ENCODE measurements at regions not wholly inside any gene's neighbourhood (a gene's known extent, or its start where the extent isn't known, plus 50 kb on each side); places are given as distances from the start of the nearest gene placed in this dataset.

DNA sequence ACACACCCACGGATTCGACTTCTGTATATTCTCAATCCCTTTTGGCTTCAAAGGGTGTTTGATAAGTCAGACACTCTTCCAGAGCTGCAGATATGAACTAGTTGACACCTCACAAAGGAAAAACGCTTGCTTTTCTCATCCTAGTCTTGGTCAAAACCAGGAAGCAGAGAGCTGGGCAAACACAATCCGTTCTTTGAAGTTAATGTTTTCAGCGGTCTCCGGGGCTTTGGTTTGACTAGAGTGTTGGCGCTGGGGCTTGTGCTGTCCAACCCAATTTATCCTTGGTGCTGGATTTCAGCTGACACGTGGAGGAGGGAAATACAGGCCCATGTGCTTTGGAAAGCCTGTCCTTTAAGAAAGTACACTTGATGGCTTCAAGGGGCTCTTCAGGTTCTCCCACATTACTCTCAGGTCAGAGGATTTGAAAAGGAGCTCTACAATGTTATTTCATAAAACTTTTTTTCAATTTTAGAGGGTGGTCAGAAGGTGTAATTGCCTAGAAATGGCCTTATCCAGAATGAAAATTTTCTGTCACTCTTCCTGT, 985.8 kb downstream of the VRK1 start:
- Histone ChIP-seq H3K9me3 (no peaks in the 10 kb centered on the region), H3K4me3 (no peak overlapping the region), H3K4me1 (no peaks in the 10 kb centered on the region), H3K27ac (no peak overlapping the region), H3K27me3 (no peaks in the 10 kb centered on the region), H3K36me3 (no peaks in the 10 kb centered on the region)
- no peak for DNase-seq (ENCODE audit: low spot score in 2 of 2)
- TF ChIP-seq POLR2A (IDR thresholded peaks at IDR 0.05), result no peak
- no peak for TF ChIP-seq CTCF (IDR thresholded peaks at IDR 0.05)
- no peak for TF ChIP-seq EP300 (IDR thresholded peaks at IDR 0.05)
- no peak for TF ChIP-seq POLR2AphosphoS5 (IDR thresholded peaks at IDR 0.05)
- WGBS, result 86% methylated on average over 8 of the region's 8 CpGs

DNA sequence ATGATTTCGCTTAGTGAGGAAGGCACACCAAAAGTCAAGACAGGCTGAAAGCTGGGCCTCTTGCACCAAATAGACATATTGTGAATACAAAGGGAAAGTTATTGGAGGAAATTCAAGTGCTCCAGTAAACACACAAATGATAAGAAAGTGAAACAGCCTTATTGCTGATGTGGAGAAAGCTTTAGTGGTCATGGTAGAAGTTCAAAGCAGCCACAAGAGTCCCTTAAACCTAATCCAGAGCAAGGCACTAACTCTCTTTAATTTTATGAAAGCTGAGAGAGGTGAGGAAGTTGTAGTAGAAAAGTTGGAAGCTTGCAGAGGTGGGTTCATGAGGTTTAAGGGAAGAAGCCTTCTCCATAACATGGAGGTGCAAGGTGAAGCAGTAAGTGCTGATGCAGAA, 988.3 kb downstream of the VRK1 start:
- Histone ChIP-seq H3K27me3 (no peaks in the 10 kb centered on the region), H3K9me3 (no peaks in the 10 kb centered on the region), H3K36me3 (no peaks in the 10 kb centered on the region), H3K4me1 (no peaks in the 10 kb centered on the region), H3K4me3 (no peak overlapping the region), H3K27ac (no peak overlapping the region)
- WGBS, result 97% methylated on average over 1 of the region's 1 CpG
- no peak for DNase-seq (ENCODE audit: low spot score in 2 of 2)
- no peak for TF ChIP-seq POLR2A (IDR thresholded peaks at IDR 0.05)
- TF ChIP-seq EP300 (IDR thresholded peaks at IDR 0.05), result no peak
- no peak for TF ChIP-seq POLR2AphosphoS5 (IDR thresholded peaks at IDR 0.05)
- no peak for TF ChIP-seq CTCF (IDR thresholded peaks at IDR 0.05)

- Histone ChIP-seq H3K36me3 (no peaks in the 10 kb centered on the region), H3K4me1 (no peaks in the 10 kb centered on the region), H3K9me3 (no peaks in the 10 kb centered on the region), H3K27me3 (no peaks in the 10 kb centered on the region), H3K4me3 (no peak overlapping the region), H3K27ac (no peak overlapping the region)
- no peak for DNase-seq (ENCODE audit: low spot score in 2 of 2)
- TF ChIP-seq POLR2AphosphoS5 (IDR thresholded peaks at IDR 0.05), result no peak
- no peak for TF ChIP-seq POLR2A (IDR thresholded peaks at IDR 0.05)
- no peak for TF ChIP-seq CTCF (IDR thresholded peaks at IDR 0.05)
Measured at GRCh38 chr14:97788364-97788763, 991.2 kb downstream of the VRK1 start.

DNA sequence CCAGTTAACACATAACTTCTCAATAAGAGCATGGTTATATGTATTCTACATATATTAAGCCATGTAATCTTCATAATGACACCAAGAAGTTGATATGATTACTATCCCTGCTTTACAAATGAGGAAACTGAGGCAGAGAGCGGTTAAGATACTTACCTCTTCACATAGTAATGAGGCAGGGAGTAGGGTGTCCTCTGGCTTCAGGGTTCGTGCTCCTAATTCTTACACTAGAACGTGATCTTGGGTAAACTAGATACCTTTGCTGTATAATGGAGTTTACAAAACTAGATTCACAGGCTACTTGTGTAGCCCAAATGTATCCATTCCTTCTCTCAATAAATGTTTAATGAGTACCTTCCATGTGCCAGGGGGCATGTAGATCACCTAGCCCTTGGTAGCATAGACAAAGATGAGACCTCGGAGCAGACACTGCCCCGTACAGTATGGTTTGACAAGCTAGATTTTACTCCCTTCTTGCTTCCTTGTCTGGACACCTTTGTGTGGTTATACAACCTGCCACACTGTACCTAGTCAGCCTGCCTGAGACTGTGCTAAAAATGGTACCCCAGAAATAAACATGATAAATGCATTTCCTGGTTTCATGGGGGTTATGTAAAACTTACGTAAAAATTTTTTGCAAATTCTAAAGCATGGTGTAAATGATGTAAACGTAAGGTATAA, 991.8 kb downstream of the VRK1 start:
- 92% methylated on average over 7 of the region's 7 CpGs for WGBS
- no peak for DNase-seq (ENCODE audit: low spot score in 2 of 2)
- H3K9me3 ChIP-seq, result no peaks in the 10 kb centered on the region
- H3K27ac ChIP-seq, result no peak overlapping the region
- no peak for TF ChIP-seq POLR2AphosphoS5 (IDR thresholded peaks at IDR 0.05)
- TF ChIP-seq POLR2A (IDR thresholded peaks at IDR 0.05), result no peak
- no peak for TF ChIP-seq EP300 (IDR thresholded peaks at IDR 0.05)
- no peak for TF ChIP-seq CTCF (IDR thresholded peaks at IDR 0.05)
- no peaks in the 10 kb centered on the region for H3K27me3 ChIP-seq
- no peaks in the 10 kb centered on the region for H3K4me1 ChIP-seq
- no peaks in the 10 kb centered on the region for H3K36me3 ChIP-seq
- no peak overlapping the region for H3K4me3 ChIP-seq

DNA sequence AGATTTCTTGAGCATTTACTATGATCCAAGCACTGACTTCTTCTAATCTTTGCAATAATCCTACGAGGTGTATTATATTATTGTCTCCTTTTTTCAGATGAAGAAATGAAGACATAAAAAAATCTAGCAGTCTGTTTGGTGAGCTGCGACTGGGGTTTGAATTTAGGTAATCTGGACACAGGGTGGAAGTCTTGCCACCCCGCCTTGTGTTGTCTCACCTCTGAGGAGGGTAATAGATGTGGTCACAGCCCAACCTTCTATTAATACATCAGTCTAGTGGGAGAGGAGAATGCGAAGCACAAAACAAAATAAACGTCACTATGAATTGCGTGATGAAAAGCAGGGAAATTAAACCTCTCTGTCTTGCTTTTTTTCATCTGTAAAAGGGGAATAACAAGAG, 993.9 kb downstream of the VRK1 start:
- WGBS, result 83% methylated on average over 6 of the region's 6 CpGs
- no peaks in the 10 kb centered on the region for H3K36me3 ChIP-seq
- H3K4me3 ChIP-seq, result no peak overlapping the region
- no peaks in the 10 kb centered on the region for H3K9me3 ChIP-seq
- TF ChIP-seq POLR2A (IDR thresholded peaks at IDR 0.05) (no peak), CTCF (IDR thresholded peaks at IDR 0.05) (no peak), EP300 (IDR thresholded peaks at IDR 0.05) (no peak), POLR2AphosphoS5 (IDR thresholded peaks at IDR 0.05) (no peak)
- no peak overlapping the region for H3K27ac ChIP-seq
- no peak for DNase-seq (ENCODE audit: low spot score in 2 of 2)
- no peaks in the 10 kb centered on the region for H3K27me3 ChIP-seq
- no peaks in the 10 kb centered on the region for H3K4me1 ChIP-seq

Data from suprapubic skin (tissue), 4 donors.